ENCODE measurements at regions not wholly inside any gene's neighbourhood (a gene's known extent, or its start where the extent isn't known, plus 50 kb on each side); places are given as distances from the start of the nearest gene placed in this dataset.

DNA sequence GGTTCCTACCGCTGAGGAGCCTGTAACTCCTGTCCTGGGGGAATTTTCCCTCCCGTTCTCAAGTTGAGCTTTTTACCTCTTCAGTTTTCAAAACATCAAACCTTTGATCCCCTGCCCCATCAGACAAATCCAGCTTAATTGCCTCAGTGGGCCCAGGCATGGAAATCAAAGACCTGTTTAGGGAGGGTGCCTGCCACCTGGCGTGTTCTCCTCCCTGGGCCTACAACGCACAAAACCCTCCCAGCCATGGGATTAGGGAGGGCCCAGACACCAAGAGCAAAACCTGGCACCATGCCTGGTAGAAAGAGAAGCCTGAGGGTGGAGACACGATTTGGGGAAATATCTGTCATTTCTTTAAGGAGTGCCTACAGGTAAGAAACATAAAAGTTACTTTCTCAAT is 672.9 kb downstream of the BCL11B start:
- H3K27ac ChIP-seq, result no peak overlapping the region
- no peak overlapping the region for H3K4me3 ChIP-seq
- peak in 1 of 2 experiments; percentile 37 for DNase-seq
- H3K36me3 ChIP-seq, result no peaks in the 10 kb centered on the region
- no peaks in the 10 kb centered on the region for H3K4me1 ChIP-seq
- H3K27me3 ChIP-seq, result no peaks in the 10 kb centered on the region
- H3K9me3 ChIP-seq (replicated peaks), result no peaks in the 10 kb centered on the region

DNA sequence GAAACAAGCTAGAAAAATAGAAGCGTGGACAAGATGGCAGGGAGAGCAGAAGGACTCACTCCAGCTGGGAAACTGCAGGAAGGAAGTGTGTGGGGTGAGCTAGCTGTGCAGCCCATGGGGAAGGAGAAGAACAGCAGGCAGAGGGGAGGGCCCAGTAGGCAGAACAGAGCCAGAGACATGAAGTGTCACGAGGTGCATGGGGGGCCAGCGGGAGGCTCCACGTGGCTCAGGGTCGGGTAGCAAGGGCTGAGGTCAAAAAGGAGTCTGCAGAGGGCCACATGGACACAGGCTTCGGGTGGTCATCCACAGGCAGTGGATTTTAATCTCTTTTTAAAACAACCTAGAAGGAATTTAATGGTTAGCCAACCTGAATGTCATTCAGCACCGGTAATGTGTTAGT is 669.0 kb downstream of the BCL11B start:
- no peaks in the 10 kb centered on the region for H3K4me1 ChIP-seq
- no peaks in the 10 kb centered on the region for H3K27me3 ChIP-seq
- no peak overlapping the region for H3K4me3 ChIP-seq
- no peaks in the 10 kb centered on the region for H3K9me3 ChIP-seq (replicated peaks)
- no peak for DNase-seq
- no peaks in the 10 kb centered on the region for H3K36me3 ChIP-seq
- no peak overlapping the region for H3K27ac ChIP-seq

GRCh38 chr14:98605043-98605442 is 667.0 kb downstream of the BCL11B start:
- H3K9me3 ChIP-seq (replicated peaks), result no peaks in the 10 kb centered on the region
- no peak overlapping the region for H3K27ac ChIP-seq
- H3K4me1 ChIP-seq, result no peaks in the 10 kb centered on the region
- no peaks in the 10 kb centered on the region for H3K27me3 ChIP-seq
- no peaks in the 10 kb centered on the region for H3K36me3 ChIP-seq
- no peak overlapping the region for H3K4me3 ChIP-seq
- DNase-seq, result no peak

- no peaks in the 10 kb centered on the region for H3K9me3 ChIP-seq (replicated peaks)
- DNase-seq, result no peak
Observed at GRCh38 chr14:98606041-98606640, 665.9 kb downstream of the BCL11B start.

GRCh38 chr14:98606816-98607215 is 665.2 kb downstream of the BCL11B start:
- H3K9me3 ChIP-seq (replicated peaks), result no peaks in the 10 kb centered on the region
- H3K4me1 ChIP-seq, result no peaks in the 10 kb centered on the region
- H3K4me3 ChIP-seq, result no peak overlapping the region
- no peaks in the 10 kb centered on the region for H3K27me3 ChIP-seq
- no peak for DNase-seq
- no peaks in the 10 kb centered on the region for H3K36me3 ChIP-seq
- H3K27ac ChIP-seq, result no peak overlapping the region

More at GRCh38 chr14:98606041-98606640, 665.9 kb downstream of the BCL11B start:
- no peaks in the 10 kb centered on the region for H3K36me3 ChIP-seq
- H3K27me3 ChIP-seq, result no peaks in the 10 kb centered on the region
- no peak overlapping the region for H3K27ac ChIP-seq
- no peak overlapping the region for H3K4me3 ChIP-seq
- H3K4me1 ChIP-seq, result no peaks in the 10 kb centered on the region

DNA sequence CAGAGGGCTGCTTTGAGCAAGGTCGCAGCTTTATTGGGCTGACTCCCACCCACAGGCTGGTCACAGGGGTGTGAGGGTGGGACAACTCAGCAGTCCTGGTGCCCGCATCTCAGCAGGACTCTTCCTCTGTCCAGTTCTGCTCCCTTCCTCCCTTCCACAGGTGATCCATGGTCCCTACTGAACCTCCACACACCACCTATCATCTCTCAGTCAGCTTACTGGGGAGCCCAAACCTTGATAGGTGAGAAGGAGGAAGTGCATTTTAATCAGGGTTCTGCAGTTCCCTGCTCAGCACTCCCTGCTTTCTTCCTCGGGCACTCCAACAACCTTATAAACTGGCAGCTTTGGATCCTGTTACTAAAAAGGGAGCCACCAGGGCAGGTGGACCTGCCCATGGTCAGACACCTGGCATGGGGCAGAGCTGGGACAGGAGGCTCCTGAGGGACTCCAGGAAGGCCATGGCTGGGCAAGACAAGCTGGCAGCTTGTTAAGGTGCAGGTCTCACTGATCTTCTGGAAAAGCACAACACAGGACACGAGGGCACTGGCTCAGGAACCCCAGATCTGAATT is 664.6 kb downstream of the BCL11B start:
- Histone ChIP-seq H3K4me3 (no peak overlapping the region), H3K36me3 (no peaks in the 10 kb centered on the region), H3K4me1 (no peaks in the 10 kb centered on the region), H3K27ac (no peak overlapping the region), H3K27me3 (0 out of 2 replicates have a peak, but pooled peaks cover 5% of the 10 kb centered on the region), H3K9me3 (replicated peaks) (no peaks in the 10 kb centered on the region)
- no peak for DNase-seq

- Histone ChIP-seq H3K4me1 (no peaks in the 10 kb centered on the region), H3K4me3 (no peak overlapping the region), H3K36me3 (no peaks in the 10 kb centered on the region), H3K27ac (no peak overlapping the region), H3K9me3 (replicated peaks) (no peaks in the 10 kb centered on the region), H3K27me3 (0 out of 2 replicates have a peak, but pooled peaks cover 5% of the 10 kb centered on the region)
- no peak for DNase-seq
Observed at GRCh38 chr14:98608071-98609060, 663.6 kb downstream of the BCL11B start.

DNA sequence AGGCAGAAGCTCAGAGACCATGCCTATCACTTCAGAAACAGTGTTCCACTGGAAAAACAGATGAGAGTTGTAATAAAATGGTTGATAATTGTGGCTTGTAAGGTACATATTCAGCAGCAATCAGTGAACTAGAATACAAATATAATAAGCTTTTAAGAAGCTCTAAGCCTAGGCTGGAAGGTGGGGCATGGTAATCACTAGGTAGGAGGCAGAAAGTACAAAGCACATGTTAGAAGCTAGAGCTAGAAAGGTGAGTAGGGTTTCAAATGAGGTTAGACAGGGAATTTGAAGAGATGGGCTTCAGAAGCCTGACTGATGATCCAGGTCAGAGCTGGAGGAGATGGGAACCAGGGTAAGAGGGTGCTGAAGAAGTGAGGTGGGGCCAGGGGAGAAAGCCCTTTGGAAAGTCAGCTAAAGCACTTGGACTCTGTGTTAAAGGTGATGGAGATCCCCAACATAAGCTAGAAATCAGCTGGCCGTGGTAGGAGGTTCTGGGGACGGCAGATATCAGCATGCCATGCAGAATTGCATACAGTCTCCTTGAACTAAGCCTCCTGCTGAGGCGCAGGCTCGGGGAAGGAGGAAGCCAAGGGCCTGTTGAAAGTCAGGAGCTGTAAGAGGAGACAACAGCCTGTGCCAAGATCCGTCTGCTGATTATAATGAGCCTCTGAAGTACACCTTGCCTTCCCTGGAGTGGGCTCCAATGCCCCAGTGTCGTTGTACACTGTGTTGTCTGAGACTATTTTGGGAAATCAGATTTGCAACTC is 659.4 kb downstream of the BCL11B start:
- no peak overlapping the region for H3K27ac ChIP-seq
- H3K27me3 ChIP-seq, result 0 out of 2 replicates have a peak, but pooled peaks cover 5% of the 10 kb centered on the region
- no peak for DNase-seq
- no peaks in the 10 kb centered on the region for H3K4me1 ChIP-seq
- H3K4me3 ChIP-seq, result no peak overlapping the region
- H3K36me3 ChIP-seq, result no peaks in the 10 kb centered on the region
- H3K9me3 ChIP-seq (replicated peaks), result no peaks in the 10 kb centered on the region

DNA sequence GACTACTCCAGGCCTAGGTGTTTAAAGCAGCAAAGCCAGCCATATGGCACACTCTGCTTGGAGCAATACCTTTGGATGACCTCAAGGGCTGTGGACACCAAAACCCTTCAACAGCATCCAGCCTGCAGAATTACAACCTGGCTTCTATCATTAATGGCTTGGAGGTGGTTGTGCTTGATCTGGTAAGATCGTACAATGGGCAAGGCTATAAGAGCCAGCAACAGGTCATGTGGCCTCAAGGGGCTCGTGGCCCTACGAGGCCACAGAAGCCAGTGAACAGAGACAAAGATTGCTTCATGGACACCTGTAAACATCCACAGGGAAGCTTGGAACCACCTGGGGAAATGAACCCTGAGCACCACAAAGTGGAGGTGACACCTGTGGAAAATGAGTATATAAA is 657.3 kb downstream of the BCL11B start:
- DNase-seq, result no peak
- Histone ChIP-seq H3K36me3 (no peaks in the 10 kb centered on the region), H3K9me3 (replicated peaks) (no peaks in the 10 kb centered on the region), H3K27me3 (0 out of 2 replicates have a peak, but pooled peaks cover 5% of the 10 kb centered on the region), H3K4me3 (no peak overlapping the region), H3K27ac (no peak overlapping the region), H3K4me1 (no peaks in the 10 kb centered on the region)

GRCh38 chr14:98622208-98623051 is 649.6 kb downstream of the BCL11B start:
- Histone ChIP-seq H3K9me3 (replicated peaks) (no peaks in the 10 kb centered on the region), H3K4me3 (no peak overlapping the region), H3K27ac (no peak overlapping the region), H3K36me3 (no peaks in the 10 kb centered on the region), H3K4me1 (peaks cover 7% of the 10 kb centered on the region; the same call in 1 of the 2 replicates), H3K27me3 (no peaks in the 10 kb centered on the region)
- DNase-seq, result no peak

DNA sequence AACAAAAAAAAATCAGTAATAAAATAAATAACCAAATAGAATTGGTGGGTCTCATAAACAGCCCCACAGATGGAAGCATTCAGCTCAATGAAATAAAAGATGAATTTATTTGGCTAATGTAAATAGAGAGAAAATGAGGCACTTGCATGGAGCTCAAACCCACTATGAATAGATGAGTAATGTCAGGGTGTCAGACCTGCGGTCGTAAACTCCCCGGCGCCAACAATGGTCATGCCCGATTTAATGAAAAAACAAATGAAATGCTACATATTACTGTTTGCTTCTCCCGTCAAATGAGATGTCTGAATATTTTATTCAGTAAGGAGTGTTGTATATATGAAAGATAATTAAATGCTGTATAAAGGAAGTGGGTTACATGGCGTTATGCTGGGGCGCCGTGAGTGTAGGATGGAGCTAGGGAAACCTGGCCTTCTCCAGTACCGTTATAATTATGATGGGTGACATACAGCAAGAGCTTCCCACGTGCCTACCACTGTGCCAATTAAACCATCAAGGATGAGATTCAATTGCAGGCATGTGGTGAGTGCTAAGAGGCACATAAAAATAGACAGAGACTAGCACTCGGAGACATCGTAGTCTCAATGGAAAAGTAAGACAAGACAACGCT is 648.1 kb downstream of the BCL11B start:
- Histone ChIP-seq H3K36me3 (no peaks in the 10 kb centered on the region), H3K4me3 (no peak overlapping the region), H3K9me3 (replicated peaks) (no peaks in the 10 kb centered on the region), H3K27ac (no peak overlapping the region), H3K4me1 (peaks cover 7% of the 10 kb centered on the region; the same call in 1 of the 2 replicates), H3K27me3 (no peaks in the 10 kb centered on the region)
- DNase-seq, result no peak

- DNase-seq, result peak; percentile 79 to 90
- no peaks in the 10 kb centered on the region for H3K9me3 ChIP-seq (replicated peaks)
- no peaks in the 10 kb centered on the region for H3K36me3 ChIP-seq
- no peaks in the 10 kb centered on the region for H3K27me3 ChIP-seq
- H3K27ac ChIP-seq, result peak overlapping the region; percentile 29
- peaks cover 9% of the 10 kb centered on the region for H3K4me1 ChIP-seq
- peak overlapping the region; percentile 40 for H3K4me3 ChIP-seq
Observed at GRCh38 chr14:98633380-98633779, 638.6 kb downstream of the BCL11B start.

- DNase-seq, result no peak
- H3K4me3 ChIP-seq, result peak overlapping the region; percentile 40
- no peaks in the 10 kb centered on the region for H3K36me3 ChIP-seq
- H3K9me3 ChIP-seq (replicated peaks), result no peaks in the 10 kb centered on the region
- H3K27ac ChIP-seq, result no peak overlapping the region; the same call in 1 of the 2 replicates
- H3K27me3 ChIP-seq, result no peaks in the 10 kb centered on the region
- H3K4me1 ChIP-seq, result peaks cover 9% of the 10 kb centered on the region
Observed at GRCh38 chr14:98634043-98634820, 637.8 kb downstream of the BCL11B start.
